NB4 (cell line): ENCODE measurements at regions not wholly inside any gene's neighbourhood (a gene's known extent, or its start where the extent isn't known, plus 50 kb on each side); places are given as distances from the start of the nearest gene placed in this dataset.
"Not testable (repeated sequence)": the region's sequence is repeated elsewhere in the genome, so short reads cannot be mapped to it uniquely, and the experiment has no call there.

Experiments used
- DNase-seq: peaks from one replicate; pipeline ENCODE4 v3.0.0; 2010; ENCODE audit warnings: low read depth
- H3K4me3 ChIP-seq: one replicate; pipeline ENCODE4 v1.5.1; 2011; ENCODE audit warnings: mild to moderate bottlenecking, low read depth, low read length, moderate library complexity
- MAX ChIP-seq: IDR thresholded peaks from 2 replicates; pipeline ENCODE4 v1.6.1; 2011; ENCODE audit warnings: low read depth, low read length
- MYC ChIP-seq: IDR thresholded peaks from 2 replicates; pipeline ENCODE4 v1.6.1; 2011; ENCODE audit warnings: low read depth, low read length
- POLR2A ChIP-seq: IDR thresholded peaks from 2 replicates; pipeline ENCODE4 v1.6.1; 2011; ENCODE audit warnings: mild to moderate bottlenecking; ENCODE audit not compliant: insufficient read length; ENCODE audit errors: extremely low read depth
- TF ChIP-seq, protein P1 (sequence below): IDR thresholded peaks from one replicate; pipeline ENCODE4 v1.5.1; 2012; ENCODE audit warnings: low read depth, low read length

DNA sequence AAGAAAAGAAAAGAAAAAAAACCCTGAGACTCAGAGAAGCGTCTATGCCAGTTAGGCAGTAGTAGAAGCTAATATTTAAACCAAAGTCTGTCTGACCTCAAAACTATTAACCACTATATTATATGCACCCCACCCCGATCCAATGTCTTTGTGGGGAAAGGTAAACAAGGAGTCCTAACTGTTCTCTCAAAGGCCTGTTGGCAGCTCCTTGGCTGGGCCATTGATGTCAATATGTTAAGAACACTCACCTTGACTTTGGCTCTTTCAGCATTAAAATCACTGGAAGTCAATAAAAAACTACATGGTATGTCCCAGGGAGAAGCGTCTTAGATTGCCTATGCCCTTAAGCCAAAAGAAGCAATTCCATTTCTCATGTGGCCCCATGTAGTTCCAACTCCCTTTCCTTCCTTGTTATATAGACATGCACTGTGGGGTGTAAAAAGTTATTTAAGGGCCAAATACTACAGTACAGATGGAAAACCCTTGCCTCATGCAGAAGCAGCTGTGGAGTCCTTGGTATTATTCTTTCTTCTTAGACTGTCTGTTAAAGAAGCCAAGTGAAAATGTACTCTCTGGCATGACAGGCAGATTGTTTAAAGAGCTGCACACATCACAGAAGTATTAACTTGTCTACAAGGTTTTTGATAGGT is 308.6 kb upstream of the RPS23 start:
- no peak overlapping the region for H3K4me3 ChIP-seq
- DNase-seq: no peak
- TF ChIP-seq, protein P1, sequence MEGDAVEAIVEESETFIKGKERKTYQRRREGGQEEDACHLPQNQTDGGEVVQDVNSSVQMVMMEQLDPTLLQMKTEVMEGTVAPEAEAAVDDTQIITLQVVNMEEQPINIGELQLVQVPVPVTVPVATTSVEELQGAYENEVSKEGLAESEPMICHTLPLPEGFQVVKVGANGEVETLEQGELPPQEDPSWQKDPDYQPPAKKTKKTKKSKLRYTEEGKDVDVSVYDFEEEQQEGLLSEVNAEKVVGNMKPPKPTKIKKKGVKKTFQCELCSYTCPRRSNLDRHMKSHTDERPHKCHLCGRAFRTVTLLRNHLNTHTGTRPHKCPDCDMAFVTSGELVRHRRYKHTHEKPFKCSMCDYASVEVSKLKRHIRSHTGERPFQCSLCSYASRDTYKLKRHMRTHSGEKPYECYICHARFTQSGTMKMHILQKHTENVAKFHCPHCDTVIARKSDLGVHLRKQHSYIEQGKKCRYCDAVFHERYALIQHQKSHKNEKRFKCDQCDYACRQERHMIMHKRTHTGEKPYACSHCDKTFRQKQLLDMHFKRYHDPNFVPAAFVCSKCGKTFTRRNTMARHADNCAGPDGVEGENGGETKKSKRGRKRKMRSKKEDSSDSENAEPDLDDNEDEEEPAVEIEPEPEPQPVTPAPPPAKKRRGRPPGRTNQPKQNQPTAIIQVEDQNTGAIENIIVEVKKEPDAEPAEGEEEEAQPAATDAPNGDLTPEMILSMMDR: no peak
- no peak for TF ChIP-seq MYC

DNA sequence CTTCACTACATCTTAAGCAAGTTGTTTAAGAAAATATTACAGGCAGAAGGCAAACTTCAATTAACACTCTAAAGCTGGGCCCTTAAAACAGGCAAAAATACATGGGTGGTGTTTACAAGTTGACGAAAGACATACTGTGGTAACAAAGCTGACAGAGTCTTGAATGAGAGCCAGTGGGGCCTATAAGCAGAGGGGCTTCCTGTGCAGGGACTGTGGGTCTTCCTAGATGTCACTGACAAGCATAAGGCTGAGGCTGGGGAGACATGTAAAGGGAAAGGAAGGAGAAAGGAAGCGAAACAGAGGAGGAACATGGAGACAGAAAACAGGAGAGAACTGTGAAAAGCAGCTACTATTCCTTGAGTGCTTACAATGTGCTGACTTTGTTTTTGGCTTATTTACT is 308.0 kb upstream of the RPS23 start:
- H3K4me3 ChIP-seq: no peak overlapping the region
- TF ChIP-seq, protein P1: no peak
- TF ChIP-seq MYC (no peak), MAX (no peak), POLR2A (no peak)
- no peak for DNase-seq

DNA sequence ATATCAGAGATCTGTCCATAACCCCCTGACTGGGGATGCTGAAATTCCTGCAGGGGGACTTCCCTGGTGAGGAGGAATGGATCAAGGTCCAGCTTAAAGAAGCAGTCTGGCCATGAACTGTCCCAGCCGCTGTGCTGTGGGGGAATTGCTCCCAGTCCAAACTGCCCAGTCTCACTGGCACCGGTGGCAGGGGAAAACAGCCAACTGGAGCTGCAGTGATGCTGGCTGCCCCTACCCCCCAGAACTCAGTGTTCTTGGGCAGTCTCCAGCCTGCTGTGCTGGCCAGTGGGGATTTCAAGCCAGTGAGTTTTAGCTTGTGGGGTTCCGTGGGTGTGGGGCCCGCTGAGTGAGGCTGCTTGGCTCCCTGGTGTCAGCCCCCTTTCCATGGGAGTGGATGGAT is 306.5 kb upstream of the RPS23 start:
- TF ChIP-seq MAX (no peak), MYC (no peak), POLR2A (no peak)
- TF ChIP-seq, protein P1: no peak
- H3K4me3 ChIP-seq: no peak overlapping the region
- no peak for DNase-seq

DNA sequence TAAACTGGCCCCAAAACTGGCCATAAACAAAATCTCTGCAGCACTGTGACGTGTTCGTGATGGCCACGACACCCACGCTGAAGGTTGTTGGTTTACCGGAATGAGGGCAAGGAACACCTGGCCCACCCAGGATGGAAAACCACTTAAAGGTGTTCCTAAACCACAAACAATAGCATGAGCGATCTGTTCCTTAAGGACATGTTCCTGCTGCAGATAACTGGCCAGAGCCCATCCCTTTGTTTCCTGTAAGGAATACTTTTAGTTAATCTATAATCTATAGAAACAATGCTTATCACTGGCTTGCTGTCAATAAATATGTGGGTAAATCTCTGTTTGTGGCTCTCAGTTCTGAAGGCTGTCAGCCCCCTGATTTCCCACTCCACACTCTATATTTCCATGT is 305.2 kb upstream of the RPS23 start:
- H3K4me3 ChIP-seq, DNase-seq: not testable (repeated sequence)

DNA sequence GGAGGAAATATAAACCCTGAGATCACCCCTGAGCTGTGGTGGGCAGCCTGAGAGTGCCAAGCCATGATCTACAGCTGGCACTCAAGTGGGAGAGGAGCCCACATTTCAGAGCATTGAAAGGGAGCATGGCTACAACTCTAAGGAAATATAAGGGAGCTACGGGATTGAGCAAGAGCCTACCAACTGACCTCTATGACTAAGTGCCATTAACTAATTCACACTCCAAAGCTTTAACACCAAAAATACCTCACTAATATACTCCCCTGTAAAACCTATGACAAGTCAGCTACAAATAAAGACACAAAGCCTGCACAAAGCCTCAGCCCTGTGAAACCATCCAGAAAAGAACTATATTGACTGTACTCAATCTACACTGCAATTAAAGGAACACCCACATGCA is 286.8 kb upstream of the RPS23 start:
- no peak for TF ChIP-seq MAX
- TF ChIP-seq, protein P1: no peak
- TF ChIP-seq POLR2A: no peak
- no peak for TF ChIP-seq MYC
- DNase-seq: no peak
- H3K4me3 ChIP-seq: no peak overlapping the region

DNA sequence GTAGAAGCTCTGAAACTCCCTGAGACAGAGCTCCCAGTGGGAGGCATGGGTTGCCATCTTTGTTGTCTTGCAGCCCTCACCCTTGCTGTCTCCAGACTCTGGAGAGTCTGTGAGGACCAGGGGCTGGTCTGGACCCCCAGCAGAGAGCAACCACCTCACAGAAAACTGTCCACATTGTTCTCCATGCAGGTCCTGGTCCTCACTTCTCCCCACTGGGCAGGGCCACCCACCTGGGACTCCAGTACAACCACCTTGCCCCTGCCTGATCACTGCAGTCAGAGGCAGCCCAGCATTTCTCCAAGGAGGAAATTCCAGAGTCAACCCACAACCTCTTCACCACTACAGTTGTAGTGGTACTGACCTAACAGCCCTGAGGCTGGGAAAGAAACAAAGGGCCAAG is 285.6 kb upstream of the RPS23 start:
- TF ChIP-seq MAX: no peak
- TF ChIP-seq, protein P1: no peak
- no peak for TF ChIP-seq POLR2A
- TF ChIP-seq MYC: no peak
- DNase-seq: no peak
- no peak overlapping the region for H3K4me3 ChIP-seq
